Transverse colon (tissue), 3 donors: ENCODE measurements at regions not wholly inside any gene's neighbourhood (a gene's known extent, or its start where the extent isn't known, plus 50 kb on each side); places are given as distances from the start of the nearest gene placed in this dataset.

ENCODE experiments used
- CTCF ChIP-seq, 5 experiments: fragments of 200-600 bp in 3 of 5; fragments of 450-650 bp in 2 of 5; sonication (generic) in 3 of 5; IDR thresholded peaks; 1 replicate in 2 of 5; 2 replicates in 3 of 5; pipeline ENCODE4 v1.5.1; 2016 to 2017; ENCODE audit warnings: antibody characterized with exemption in 5 of 5, inconsistent platforms in 3 of 5, mild to moderate bottlenecking in 2 of 5, moderate library complexity in 1 of 5
- POLR2A ChIP-seq: fragments of 450-650 bp; IDR thresholded peaks from one replicate; pipeline ENCODE4 v1.6.1; 2016; ENCODE audit warnings: antibody characterized with exemption, mild to moderate bottlenecking, moderate library complexity

- TF ChIP-seq CTCF (IDR thresholded peaks at IDR 0.05) (no peak), POLR2A (no peak)
Observed at GRCh38 chr18:49692906-49693716, 120.2 kb downstream of the ACAA2 start.
